ENCODE measurements at regions not wholly inside any gene's neighbourhood (a gene's known extent, or its start where the extent isn't known, plus 50 kb on each side); places are given as distances from the start of the nearest gene placed in this dataset.

- no peak for DNase-seq
These were observed 110.2 kb upstream of the PIEZO2 start for GRCh38 chr18:11259469-11260150.

DNA sequence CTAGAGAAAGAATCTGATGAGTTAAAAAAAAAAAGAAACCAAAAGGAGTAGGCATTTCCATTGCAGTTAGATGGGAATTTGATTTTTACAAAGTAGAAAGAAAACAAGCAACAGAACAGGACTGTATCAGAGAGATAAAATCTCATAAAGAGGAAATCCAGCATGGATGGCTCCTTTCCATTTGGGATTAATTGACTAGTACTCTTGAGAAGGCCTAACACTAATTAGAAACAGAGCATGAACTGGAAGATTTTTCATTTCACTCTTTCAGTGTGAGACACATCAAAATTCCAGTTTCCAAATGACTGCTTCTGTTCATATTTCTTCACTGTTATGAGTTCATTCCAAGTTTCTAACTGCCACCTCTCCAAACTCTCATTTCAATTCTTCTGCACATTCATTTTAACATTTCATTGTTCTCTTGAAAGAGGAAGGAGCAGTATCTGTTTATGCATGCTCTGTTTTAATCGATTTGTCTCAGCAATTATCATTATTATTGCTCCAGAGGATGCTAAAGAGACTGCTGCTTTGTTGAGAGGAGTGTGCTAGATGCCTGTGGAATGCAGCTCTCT, 108.8 kb upstream of the PIEZO2 start:
- DNase-seq = no peak

GRCh38 chr18:11256251-11256650, 106.9 kb upstream of the PIEZO2 start:
- DNase-seq = no peak

DNA sequence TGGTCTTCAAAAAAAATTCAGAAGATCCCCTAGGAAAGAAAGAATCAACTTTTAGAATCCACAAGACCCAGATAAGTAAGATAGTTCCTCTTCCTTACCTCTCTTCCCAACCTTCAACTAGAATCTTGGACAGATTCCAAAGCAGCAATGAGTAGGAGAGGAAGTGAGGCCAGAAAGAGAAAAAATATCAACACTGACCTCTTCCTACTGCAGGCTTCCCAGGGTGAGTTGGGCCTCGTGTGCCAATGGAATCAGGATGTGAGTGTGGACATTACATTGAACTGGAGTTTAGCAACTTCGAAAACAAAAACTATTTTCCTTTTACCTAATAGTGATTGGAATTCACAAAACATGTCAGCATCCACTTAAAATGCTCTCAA, 102.5 kb upstream of the PIEZO2 start:
- no peak for DNase-seq

DNA sequence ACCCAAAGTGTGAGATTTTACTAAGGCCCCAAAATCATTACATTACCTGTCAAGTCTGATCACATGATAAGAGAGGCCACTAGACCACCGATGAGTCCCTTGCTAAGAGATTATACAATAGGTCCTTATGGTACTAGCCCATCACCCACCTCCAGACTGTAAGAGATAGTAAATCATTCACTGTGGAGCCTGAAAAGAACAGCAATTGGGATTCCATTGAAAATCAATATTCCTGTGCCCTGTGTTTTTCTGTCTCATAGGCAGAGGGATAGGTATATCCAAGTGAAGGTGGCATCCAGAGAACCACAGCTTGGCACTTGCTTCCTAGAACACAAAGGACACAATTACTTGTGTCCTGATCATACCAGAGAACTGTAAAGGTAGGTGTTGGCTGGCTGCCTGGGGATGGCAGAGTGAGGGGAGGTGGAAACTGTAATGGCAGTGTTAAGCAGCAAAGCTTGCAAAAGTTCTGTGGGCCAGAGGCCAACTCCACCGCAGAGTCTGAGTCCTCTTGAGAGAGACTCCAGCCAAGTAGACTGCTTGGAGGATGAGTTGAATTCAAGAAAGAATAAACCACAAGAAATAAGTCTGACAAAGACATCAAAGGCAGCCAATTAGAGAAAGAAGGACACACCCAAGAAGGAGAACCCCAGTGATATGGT, 102.0 kb upstream of the PIEZO2 start:
- no peak for DNase-seq

GRCh38 chr18:11249391-11249790, 100.0 kb upstream of the PIEZO2 start:
- no peak for DNase-seq

DNA sequence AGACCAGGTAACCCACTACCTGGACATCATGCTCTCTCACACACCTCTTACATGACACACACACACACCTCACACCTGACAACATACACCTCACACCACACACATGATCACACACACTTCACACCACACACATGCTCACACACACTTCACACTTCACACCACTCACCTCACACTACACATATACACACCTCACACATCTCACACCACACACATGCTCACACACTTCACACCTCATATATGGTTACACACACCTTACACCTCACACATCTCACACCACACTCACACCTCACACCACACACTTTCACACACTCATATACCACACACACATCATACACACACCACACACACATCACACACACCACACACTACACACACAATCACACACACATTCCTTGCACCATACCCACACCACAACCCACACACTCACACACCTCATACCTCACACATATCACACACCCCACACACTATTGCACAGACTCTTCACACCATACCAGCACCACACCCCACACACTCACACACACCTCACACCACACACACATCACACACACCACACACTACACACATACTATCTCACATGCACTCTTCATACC, 98.1 kb upstream of the PIEZO2 start:
- no peak for DNase-seq

DNA sequence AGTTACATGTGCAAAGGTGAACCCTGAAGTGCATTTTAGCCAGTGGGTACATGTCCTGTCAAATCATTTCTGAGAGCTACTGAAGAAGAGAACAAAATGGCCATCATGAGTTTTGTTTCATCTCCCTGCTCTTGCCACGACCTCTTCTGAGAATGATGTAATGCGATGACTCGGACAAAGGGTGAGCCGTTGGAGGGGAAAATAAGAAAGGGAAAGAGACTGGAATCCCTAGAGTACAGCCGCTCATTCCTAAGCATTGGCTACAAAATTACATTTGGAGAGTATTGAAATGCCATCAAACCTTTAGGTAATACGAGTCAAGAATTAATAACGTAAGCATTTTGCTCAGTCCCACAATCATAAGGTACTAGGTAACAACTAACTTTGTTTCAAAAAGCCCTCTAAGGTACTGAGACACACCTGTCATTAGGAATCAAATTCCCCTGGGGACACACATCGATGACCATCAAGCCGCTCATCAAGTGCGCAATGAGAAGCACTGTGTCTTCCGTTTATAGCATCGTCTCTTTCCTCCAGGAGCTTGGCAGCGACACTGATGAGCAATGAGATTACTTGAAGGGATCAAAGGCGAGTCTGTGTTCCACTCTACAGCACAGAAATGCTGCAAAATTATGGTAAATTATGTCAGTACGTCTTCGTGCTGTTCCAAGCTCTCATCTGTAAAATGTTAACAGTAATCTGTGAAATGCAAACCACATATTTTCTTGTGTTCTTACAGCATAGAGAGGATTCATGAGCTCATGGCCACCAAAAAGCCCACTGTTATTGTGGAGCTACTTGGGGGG, 97.3 kb upstream of the PIEZO2 start:
- no peak for DNase-seq

DNA sequence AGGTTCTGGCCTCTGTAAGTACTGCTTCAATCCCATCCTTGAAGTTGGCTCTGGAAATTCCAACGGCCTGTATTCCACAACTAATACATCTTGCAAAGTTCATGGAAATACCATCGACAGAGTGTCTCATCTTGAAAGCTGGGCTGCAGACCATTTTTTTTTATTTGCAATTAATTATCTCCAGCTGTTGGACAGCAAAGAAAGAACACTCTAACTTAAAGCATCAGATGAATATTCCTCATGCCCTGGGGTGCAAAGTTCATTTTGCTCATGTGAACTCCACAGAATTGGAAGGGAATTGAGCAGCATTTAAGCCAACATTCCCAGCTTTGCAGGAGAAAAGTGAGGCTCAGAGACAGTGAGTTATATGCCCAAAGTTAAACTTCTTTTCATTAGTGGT, 96.5 kb upstream of the PIEZO2 start:
- DNase-seq = no peak

DNA sequence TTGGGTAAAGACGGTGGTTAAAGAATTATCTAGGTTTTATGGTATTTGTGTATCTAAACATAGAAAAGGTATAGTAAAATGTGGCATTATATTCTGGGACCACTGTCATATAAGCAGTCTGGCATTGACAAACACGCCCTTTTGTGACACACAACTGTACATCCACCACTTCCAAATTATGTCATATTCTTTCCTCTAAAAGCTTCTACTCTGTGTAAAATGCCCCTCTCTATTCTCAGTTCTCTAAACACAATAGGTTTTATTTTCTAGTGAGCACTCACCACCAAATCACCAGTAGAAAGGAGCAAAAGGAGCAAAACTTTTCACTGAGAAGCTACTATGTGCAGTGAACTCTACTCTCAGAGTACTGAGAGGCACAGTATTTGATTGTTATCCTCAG, 88.1 kb upstream of the PIEZO2 start:
- no peak for DNase-seq

DNA sequence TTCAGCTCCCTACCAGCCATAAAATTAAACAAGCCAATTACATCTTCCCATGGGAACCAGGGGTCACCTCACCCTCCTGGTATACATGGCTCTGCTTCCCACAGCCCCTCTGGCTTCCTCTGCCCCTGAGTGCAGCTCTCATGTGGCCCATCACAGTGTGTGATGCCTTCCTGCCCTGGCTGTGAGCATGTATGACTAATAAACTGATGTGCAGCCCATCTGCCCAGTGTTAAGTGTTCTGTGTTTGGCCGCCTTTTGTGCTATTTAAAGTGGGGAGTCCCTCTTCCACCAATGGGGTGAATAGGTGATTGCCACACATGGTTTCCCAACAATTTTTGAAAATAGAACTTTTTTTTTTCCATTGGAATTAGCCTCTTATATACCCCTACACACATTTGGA, 87.7 kb upstream of the PIEZO2 start:
- no peak for DNase-seq

DNA sequence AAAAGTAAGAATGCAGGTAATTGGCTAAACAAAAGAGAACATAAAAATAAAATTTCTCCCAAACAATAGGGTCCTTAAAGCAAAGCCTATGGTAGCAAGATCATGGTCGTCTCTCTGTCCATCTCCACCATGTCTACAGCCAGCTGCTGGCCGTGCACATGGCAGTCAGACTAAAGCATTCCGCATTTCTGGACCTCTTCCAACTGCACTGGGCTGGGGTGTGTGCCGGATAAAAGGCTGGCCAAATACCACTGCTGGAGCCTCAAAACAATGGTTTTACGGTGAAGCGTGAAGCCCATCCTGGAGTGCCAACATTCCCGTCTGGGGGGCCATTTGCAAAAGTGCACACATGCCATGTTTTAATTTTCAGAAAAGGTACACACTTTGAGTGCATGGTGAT, 74.8 kb upstream of the PIEZO2 start:
- DNase-seq = no peak

- no peak for DNase-seq
These were observed 70.2 kb upstream of the PIEZO2 start for GRCh38 chr18:11219571-11219970.

GRCh38 chr18:11215216-11215615, 65.8 kb upstream of the PIEZO2 start:
- no peak for DNase-seq

DNA sequence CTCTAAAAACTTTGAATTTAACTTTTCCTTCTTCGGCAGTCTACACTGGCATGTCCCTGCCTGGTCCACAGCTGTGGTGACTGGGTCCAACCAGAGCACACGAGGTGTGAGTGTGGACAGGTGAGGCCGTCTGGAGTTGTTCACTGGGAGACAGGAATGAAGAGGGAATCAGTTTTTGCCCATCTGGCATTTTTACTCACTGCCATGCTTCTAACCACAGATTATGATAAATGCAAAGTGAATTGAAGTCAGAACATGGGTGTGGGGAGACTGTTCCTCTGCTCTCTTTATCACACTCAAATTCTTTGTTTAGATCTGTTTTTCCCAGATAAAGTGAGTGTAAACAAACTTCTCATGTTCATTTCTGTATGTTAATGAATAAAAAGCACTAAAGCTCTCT, 54.7 kb upstream of the PIEZO2 start:
- DNase-seq = no peak

DNA sequence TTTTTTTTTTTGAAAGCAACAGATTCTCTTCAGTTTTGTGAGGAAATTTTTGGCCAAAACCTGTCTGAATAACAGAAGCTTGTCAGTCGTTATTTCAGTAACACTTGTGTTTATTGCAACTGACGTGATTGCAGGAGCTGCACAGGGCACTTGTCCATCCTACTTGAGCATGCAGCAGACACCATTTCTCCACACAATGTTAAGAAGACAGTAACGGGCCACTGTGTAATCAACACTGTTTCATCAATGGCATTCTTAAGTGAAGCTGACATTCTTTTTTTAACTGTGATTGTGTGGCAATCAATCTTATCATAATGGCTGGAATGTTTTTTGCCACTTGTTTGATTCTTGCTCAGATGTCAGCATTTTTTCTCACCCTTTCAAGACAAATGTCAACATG, 50.1 kb upstream of the PIEZO2 start:
- DNase-seq = no peak
